GM21737 (cell line): ENCODE measurements at regions not wholly inside any gene's neighbourhood (a gene's known extent, or its start where the extent isn't known, plus 50 kb on each side); places are given as distances from the start of the nearest gene placed in this dataset.

Experiments
- ATAC-seq: cut with Tn5 transposase; IDR thresholded peaks from one replicate; pipeline ENCODE4 v1.9.1; 2021; ENCODE audit warnings: mild to moderate bottlenecking, moderate library complexity; ENCODE audit not compliant: unreplicated experiment

GRCh38 chr14:73800970-73801515 is 50.6 kb upstream of the PTGR2 start:
- no peak for ATAC-seq

GRCh38 chr14:73797543-73798265 is 53.9 kb upstream of the PTGR2 start:
- ATAC-seq = no peak

- no peak for ATAC-seq
Measured at GRCh38 chr14:73796893-73797542, 54.6 kb upstream of the PTGR2 start.

- no peak for ATAC-seq
Measured at GRCh38 chr14:73796415-73796814, 55.2 kb upstream of the PTGR2 start.

GRCh38 chr14:73795974-73796373 is 55.7 kb upstream of the PTGR2 start:
- ATAC-seq = no peak

- ATAC-seq = no peak
Measured at GRCh38 chr14:73795466-73795865, 56.2 kb upstream of the PTGR2 start.

- no peak for ATAC-seq
Measured at GRCh38 chr14:73794146-73794545, 57.5 kb upstream of the PTGR2 start.

GRCh38 chr14:73792481-73792880 is 59.1 kb upstream of the PTGR2 start:
- no peak for ATAC-seq

- ATAC-seq = no peak
Measured at GRCh38 chr14:73789989-73790581, 61.5 kb upstream of the PTGR2 start.

- no peak for ATAC-seq
Measured at GRCh38 chr14:73788701-73789551, 62.7 kb upstream of the PTGR2 start.

GRCh38 chr14:73788317-73788598 is 63.4 kb upstream of the PTGR2 start:
- no peak for ATAC-seq

- no peak for ATAC-seq
Measured at GRCh38 chr14:73787486-73788316, 63.9 kb upstream of the PTGR2 start.

- peak; percentile 50 for ATAC-seq
Measured at GRCh38 chr14:73786636-73787485, 64.8 kb upstream of the PTGR2 start.

GRCh38 chr14:73785834-73786635 is 65.6 kb upstream of the PTGR2 start:
- ATAC-seq = no peak

GRCh38 chr14:73785336-73785833 is 66.2 kb upstream of the PTGR2 start:
- no peak for ATAC-seq

GRCh38 chr14:73784988-73785313 is 66.7 kb upstream of the PTGR2 start:
- ATAC-seq = no peak

GRCh38 chr14:73784181-73784987 is 67.2 kb upstream of the PTGR2 start:
- ATAC-seq = no peak
